Subcutaneous abdominal adipose tissue (tissue), 5 donors: ENCODE measurements at regions not wholly inside any gene's neighbourhood (a gene's known extent, or its start where the extent isn't known, plus 50 kb on each side); places are given as distances from the start of the nearest gene placed in this dataset.
"Not testable (repeated sequence)": the region's sequence is repeated elsewhere in the genome, so short reads cannot be mapped to it uniquely, and the experiment has no call there.

Experiments
- H3K27ac ChIP-seq: one replicate; pipeline ENCODE4 v1.7.0; 2013; ENCODE audit warnings: low read depth, mild to moderate bottlenecking, inconsistent platforms, low read length, moderate library complexity
- H3K27me3 ChIP-seq, 5 donors: one replicate each; pipeline ENCODE4 v1.7.0; 2013; ENCODE audit warnings: low read length in 5 of 5, inconsistent platforms in 1 of 5; ENCODE audit not compliant: control insufficient read depth in 5 of 5, insufficient read depth in 4 of 5
- H3K36me3 ChIP-seq, 5 donors: one replicate each; pipeline ENCODE4 v1.7.0; 2013; ENCODE audit warnings: low read length in 5 of 5; ENCODE audit not compliant: control insufficient read depth in 5 of 5, insufficient read depth in 5 of 5
- H3K4me1 ChIP-seq, 5 donors: one replicate each; pipeline ENCODE4 v1.7.0; 2013; ENCODE audit warnings: low read length in 5 of 5, mild to moderate bottlenecking in 3 of 5, moderate library complexity in 1 of 5; ENCODE audit not compliant: control insufficient read depth in 5 of 5, insufficient read depth in 5 of 5
- H3K4me3 ChIP-seq, 5 donors: one replicate each; pipeline ENCODE4 v1.7.0; 2013; ENCODE audit warnings: low read length in 5 of 5, low read depth in 1 of 5
- H3K9ac ChIP-seq, 5 donors: one replicate each; pipeline ENCODE4 v1.7.0; 2013; ENCODE audit warnings: low read length in 5 of 5, mild to moderate bottlenecking in 4 of 5, moderate library complexity in 3 of 5
- H3K9me3 ChIP-seq, 5 donors: one replicate each; pipeline ENCODE4 v1.7.0; 2013; ENCODE audit warnings: low read length in 5 of 5; ENCODE audit not compliant: control insufficient read depth in 5 of 5
- donor health status: healthy.
- donor health status: healthy.
- donor health status: healthy.
- donor health status: healthy.
- donor health status: healthy.

DNA sequence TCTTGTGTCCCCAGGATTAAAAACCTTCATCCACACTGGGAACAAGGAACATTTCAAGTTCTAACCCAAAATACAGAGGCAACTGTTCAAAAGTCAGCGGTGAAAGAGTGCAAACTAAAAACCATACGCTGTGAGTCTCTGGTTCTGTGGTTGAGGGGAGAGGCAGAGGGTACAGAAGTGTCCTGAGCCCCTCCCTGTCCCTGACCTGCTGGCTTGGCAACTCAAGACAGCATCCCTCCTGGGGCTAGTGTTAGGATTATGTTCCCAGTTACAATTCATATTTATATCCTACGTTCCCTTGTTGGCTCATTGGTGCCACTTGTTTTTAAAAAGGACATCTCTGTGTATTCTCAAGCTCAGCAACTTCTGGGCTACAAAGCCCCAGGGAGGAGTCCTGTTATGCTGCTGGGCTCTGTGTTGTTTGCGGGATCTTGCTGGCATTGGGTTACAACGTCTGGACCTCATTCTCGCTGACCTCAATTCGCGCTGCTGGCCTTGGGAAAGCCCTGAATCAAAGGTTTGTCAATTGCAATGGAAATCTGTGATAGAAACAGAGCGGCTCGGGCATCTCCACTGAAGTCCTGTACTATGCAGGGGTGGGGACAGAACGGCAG is 420.8 kb downstream of the FUT8 start:
- H3K9me3 ChIP-seq = no peaks in the 10 kb centered on the region
- no peaks in the 10 kb centered on the region for H3K36me3 ChIP-seq
- no peak overlapping the region for H3K4me3 ChIP-seq
- H3K4me1 ChIP-seq = peaks cover 3 to 16% (median 14%) of the 10 kb centered on the region in 5 donors
- no peak overlapping the region for H3K9ac ChIP-seq
- no peak overlapping the region for H3K27ac ChIP-seq
- peaks cover 0 to 2% (median 0%) of the 10 kb centered on the region in 5 donors for H3K27me3 ChIP-seq

DNA sequence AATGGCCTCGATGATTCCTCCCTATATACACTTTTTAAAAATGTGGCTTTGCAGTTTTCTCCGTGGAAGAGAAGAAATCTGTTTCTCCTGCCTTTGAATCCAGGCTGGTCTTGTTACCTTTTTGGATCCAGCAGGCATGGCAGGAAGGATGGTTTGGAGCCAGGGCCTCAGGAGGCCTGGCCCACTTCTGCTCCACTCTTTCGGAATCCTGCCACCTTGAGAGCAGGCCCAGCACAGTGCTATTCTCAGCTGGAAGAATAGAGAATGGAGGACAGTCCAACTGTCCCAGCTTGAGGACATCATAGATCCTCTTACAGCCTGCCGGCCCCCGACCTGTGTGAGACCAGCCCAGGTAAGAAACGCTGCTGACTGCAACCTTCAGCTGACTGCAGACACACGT is 421.5 kb downstream of the FUT8 start:
- Histone ChIP-seq H3K4me1 (peaks cover 3 to 16% (median 14%) of the 10 kb centered on the region in 5 donors), H3K4me3 (no peak overlapping the region), H3K9ac (no peak overlapping the region), H3K27me3 (no peaks in the 10 kb centered on the region), H3K36me3 (no peaks in the 10 kb centered on the region), H3K27ac (no peak overlapping the region), H3K9me3 (no peaks in the 10 kb centered on the region)

DNA sequence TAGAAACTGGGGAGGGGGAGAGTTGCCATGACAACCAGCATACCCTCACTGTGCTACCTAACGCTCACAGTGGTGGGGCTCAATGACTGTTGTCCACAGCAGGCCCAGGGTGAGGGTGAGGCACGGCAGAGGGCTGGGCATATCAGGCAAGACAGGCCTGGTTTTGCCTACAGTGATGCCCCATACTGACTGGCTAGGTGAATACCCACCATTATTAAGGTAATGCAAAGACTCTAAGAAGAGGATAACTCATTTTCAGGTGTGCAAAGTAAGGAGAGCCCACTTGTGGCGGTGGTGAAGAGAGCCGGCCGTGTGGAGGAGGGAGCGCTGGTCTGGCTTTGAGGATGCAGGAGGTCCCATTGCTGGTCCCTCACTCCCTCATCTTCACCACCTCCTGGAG is 422.3 kb downstream of the FUT8 start:
- Histone ChIP-seq H3K4me1 (peaks cover 3 to 16% (median 14%) of the 10 kb centered on the region in 5 donors), H3K4me3 (no peak overlapping the region), H3K9ac (no peak overlapping the region), H3K9me3 (no peaks in the 10 kb centered on the region), H3K27ac (no peak overlapping the region), H3K27me3 (no peaks in the 10 kb centered on the region), H3K36me3 (no peaks in the 10 kb centered on the region)

DNA sequence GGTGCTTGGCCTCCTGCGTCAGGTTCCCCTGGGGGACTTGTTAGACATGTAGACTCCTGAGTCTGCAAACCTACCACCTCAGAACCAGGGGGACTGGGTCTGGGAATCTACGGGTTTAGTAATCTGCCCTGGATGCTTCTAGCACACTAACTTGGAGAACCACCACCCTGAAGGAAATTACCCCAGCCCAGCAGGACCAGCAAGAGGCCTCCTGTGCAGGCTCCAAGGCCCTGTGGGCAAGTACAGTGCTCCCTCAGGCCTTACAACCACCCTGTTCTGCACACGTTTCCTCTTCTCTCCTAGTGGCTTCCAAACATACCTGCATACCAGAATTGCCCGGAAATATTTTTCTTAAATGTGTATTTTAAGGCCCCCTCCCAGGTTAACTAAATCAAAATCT is 423.0 kb downstream of the FUT8 start:
- H3K27me3 ChIP-seq = no peaks in the 10 kb centered on the region
- no peak overlapping the region for H3K27ac ChIP-seq
- peaks cover 3 to 16% (median 14%) of the 10 kb centered on the region in 5 donors for H3K4me1 ChIP-seq
- H3K4me3 ChIP-seq = no peak overlapping the region
- no peaks in the 10 kb centered on the region for H3K36me3 ChIP-seq
- H3K9me3 ChIP-seq = no peaks in the 10 kb centered on the region
- no peak overlapping the region for H3K9ac ChIP-seq

DNA sequence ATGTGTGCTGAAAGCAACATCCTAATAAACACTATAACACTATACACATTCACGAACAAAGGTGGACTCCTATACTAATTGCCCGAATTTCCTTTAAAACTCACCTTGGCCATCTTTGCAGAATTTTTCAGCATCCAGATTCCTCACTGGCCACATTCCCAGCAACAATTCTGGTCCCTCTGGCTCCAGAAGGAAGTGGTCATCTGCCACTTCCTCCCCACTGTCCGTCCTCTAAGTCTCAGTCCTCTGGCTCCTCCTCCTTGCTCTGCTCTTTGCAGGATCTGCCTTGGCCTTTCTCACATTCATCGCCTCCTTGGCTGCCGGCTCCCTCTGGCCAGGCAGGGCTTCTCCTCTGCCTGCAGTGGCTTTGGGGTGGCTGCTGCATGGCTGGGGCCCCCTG is 426.0 kb downstream of the FUT8 start:
- Histone ChIP-seq H3K9ac (no peak overlapping the region), H3K4me3 (no peak overlapping the region), H3K4me1 (peaks cover 0 to 7% (median 2%) of the 10 kb centered on the region in 5 donors), H3K27me3 (no peaks in the 10 kb centered on the region), H3K27ac (no peak overlapping the region), H3K9me3 (no peaks in the 10 kb centered on the region), H3K36me3 (no peaks in the 10 kb centered on the region)

DNA sequence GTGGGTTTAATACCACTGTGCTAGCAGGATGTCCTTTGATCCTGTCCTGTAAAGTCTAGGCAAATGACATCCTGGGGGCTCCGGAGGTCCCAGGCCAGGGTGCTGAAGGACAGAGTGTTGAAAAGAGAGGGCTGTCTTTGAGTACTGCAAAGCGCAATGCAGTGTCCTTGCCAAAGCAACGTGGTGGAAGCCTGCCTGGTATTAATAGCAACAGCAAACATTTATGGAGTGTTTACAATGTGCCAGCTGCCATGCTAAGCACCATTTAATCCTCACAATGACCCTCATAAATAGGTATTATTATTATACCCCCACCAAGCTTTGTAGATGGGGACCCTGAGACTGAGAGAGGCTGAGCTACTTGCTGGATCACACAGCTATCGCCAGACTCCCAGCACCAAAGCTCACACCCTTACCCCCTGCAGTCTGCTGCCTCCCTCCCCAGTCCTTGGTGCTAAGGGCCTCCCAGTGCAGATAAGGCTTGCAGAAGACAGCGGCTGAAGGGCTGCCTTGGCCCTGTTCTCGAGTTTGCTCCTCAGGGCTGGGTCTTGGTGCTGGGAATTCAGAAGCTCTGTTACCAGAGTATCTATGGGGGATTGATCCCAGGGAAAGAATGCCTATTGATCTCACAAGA is 427.7 kb downstream of the FUT8 start:
- Histone ChIP-seq H3K4me3 (no peak overlapping the region), H3K9me3 (no peaks in the 10 kb centered on the region), H3K4me1 (no peaks in the 10 kb centered on the region), H3K36me3 (no peaks in the 10 kb centered on the region), H3K27ac (no peak overlapping the region), H3K9ac (no peak overlapping the region), H3K27me3 (no peaks in the 10 kb centered on the region)

DNA sequence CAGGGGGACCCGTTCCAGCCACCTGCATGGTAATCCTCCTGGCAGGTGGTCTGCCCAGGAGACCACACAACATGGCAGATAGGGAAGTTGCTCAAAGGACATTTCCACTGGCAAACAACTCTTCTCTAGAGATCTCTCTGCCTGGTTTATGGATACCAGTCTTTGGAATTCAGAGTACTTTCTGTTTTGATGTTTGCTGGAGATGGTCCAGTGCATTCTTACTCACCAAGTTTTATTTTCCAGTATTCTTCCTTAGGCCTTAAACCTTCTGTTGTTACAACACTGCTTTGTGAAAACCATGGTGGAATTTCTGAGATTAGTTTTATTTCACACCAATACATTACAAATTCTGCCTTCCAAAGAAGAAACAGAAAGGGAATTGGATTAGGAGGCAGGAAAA is 428.3 kb downstream of the FUT8 start:
- no peak overlapping the region for H3K27ac ChIP-seq
- no peak overlapping the region for H3K9ac ChIP-seq
- no peaks in the 10 kb centered on the region for H3K9me3 ChIP-seq
- no peaks in the 10 kb centered on the region for H3K4me1 ChIP-seq
- H3K36me3 ChIP-seq = no peaks in the 10 kb centered on the region
- H3K27me3 ChIP-seq = no peaks in the 10 kb centered on the region
- H3K4me3 ChIP-seq = no peak overlapping the region

DNA sequence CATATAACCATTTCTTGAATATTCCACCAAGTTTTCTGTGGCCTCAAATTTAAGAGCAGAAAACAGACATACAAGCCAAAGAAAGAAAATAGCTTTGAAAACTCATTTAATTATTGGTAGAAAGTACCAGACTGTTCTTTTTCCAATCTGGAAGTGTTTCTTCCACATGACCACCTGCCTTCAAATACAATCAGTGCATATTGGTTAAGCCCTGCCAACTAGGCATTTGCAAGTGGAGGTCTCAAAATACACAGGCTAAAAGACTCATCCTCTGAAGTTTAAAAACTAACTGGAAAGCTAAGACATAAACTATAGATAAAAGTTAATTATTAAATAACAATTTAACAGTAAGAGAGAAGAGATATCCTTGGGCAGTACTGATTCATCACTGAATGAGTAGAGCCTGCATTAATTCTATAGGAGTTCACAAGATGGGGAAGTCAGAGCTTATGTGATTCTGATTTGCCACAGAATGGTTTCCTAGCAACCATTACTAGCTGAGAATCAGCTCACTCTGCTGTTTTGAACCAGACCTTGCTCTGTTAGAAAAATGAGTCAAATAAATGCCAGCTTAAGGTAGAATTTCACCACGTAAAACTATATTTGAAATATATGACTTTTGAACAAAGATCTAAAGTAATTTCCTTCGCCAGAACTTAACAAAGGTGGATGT is 433.8 kb downstream of the FUT8 start:
- Histone ChIP-seq H3K9ac (no peak overlapping the region), H3K27ac (no peak overlapping the region), H3K36me3 (no peaks in the 10 kb centered on the region), H3K4me3 (no peak overlapping the region), H3K9me3 (no peaks in the 10 kb centered on the region), H3K27me3 (no peaks in the 10 kb centered on the region), H3K4me1 (peaks cover 0 to 4% (median 0%) of the 10 kb centered on the region in 5 donors)

DNA sequence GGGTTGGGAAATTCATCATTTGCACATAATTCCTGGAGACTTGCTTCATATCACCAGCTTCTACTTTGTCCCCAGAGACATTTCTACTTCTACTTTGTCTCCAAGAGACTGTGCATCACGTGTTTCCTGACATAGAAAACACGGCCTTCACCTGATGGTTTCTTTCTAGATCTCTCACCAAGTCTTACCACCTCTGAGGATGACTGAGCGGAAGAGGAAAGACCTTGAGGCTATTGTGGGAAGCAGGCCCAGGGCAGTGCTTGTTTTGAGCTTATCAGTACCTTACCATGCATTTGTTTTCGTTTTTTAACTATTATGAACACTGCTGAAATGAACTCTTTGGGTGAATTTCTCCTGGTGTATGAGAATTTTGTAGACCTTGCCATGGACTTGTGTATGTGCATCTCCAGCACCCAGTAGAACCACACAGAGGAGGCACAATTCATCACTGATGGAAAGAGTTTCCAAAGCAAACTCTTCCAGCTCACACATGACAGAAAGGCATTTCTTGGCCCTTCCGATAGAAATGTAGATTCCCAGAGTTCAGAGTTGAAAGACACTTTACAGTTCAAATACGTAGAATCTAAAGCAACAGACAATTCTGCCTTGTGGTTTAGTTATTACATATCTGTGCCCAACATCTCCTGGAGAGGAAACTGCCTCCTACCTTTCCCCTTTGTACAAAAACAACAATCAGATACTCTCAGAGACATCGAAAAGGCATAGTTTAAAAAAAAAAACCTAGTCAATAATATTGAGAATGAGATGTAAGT is 434.7 kb downstream of the FUT8 start:
- Histone ChIP-seq H3K27me3 (no peaks in the 10 kb centered on the region), H3K4me3 (no peak overlapping the region), H3K9ac (no peak overlapping the region), H3K27ac (no peak overlapping the region), H3K36me3 (no peaks in the 10 kb centered on the region), H3K4me1 (peaks cover 0 to 4% (median 0%) of the 10 kb centered on the region in 5 donors), H3K9me3 (no peaks in the 10 kb centered on the region)

DNA sequence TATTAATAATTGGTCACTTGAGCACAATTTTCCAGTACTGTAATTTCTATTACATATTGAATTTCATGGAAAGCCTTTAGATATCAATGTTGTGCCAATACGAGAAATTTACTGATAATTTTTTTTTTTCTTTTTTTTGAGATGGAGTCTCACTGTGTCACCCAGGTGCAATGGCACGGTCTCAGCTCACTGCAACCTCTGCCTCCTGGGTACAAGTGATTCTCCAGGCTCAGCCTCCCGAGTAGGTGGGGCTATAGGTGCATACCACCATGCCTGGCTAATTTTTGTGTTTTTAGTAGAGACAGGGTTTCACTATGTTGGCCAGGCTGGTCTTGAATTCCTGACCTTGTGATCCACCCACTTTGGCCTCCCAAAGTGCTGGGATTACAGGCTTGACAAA is 435.4 kb downstream of the FUT8 start:
- H3K27me3 ChIP-seq, H3K27ac ChIP-seq, H3K9ac ChIP-seq, H3K4me1 ChIP-seq, H3K36me3 ChIP-seq, H3K4me3 ChIP-seq, H3K9me3 ChIP-seq: not testable (repeated sequence)
